NOMO-1 treated with dmso at 0.1 percent for 144 hours (cell line): ENCODE measurements at regions not wholly inside any gene's neighbourhood (a gene's known extent, or its start where the extent isn't known, plus 50 kb on each side); places are given as distances from the start of the nearest gene placed in this dataset.

Experiments
- DNase-seq: peaks from one replicate; lab custom pipeline; 2025; ENCODE audit not compliant: unreplicated experiment; lab: John Stamatoyannopoulos, UW

DNA sequence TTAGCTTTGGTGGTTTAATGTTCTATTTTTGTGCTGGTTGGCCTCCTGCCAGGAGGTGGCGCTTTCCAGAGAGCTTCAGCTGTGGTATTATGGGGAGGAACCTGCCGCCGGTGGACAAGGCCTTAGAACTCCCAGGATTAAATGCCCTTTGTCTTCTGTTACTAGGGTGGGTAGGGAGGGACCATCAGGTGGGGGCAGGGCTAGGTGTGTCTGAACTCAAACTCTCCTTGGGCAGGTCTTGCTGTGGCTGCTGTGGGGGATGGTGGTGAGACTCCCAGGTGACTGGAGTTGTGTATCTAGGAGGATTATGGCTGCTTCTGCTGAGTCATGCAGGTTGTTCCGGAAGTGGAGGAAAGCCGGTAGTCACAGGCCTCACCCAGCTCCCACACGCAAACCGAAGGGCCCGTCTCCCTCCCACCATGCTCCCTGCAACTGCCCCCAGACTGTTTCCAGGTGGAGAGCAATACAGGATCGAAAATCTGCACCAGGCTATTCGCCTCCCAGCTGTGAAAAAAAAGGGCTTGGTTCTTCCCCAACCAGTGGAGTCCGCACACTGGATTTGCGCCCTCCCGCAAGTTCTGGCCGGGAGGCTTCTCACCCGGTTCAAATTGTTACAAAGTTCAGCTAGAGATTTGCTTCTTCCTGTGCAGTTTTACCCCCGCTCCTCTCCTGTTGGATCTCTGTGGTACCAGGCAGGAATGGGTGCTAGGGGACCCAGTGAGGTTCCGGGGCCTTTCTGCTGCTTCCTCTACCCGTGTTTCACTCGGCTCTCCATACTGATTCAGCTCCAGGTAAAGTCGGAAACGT, 220.5 kb downstream of the CENPF start:
- DNase-seq = no peak

DNA sequence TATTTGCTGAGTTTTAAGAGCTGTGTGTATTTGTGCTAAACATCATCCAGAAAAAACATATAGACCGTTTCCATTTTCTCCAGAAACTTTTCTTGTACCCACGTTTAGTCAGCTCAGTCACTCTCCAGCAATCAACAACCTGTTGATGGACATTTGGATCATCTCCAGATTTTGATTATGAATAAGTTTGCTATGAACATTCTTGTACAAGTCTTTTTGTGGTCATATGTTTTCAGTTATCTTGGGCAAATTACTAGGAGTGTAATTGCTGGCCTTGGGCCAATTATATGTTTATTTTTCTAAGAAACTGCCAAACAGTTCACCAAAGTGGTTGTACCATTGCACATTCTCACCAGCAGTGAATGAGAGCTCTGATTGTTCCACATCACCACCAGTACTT, 221.8 kb downstream of the CENPF start:
- DNase-seq = no peak

DNA sequence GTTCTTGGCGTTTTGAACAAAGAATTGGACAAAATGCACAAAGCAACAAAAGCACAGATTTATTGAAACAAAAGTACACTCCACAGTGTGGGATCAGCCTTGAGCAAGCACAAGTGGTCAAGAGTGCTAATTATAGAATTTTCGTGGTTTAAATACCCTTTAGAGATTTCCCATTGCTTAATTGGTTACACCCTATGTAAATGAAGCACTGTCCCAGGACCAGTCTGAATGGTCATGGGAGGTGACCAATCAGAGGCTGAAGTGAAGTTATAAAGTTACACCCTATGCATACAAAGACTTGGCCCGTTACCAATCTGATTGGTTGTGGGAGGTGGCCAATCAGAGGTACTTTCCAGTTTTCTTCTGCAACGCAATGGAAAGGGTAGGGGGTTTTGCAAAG, 223.6 kb downstream of the CENPF start:
- no peak for DNase-seq

DNA sequence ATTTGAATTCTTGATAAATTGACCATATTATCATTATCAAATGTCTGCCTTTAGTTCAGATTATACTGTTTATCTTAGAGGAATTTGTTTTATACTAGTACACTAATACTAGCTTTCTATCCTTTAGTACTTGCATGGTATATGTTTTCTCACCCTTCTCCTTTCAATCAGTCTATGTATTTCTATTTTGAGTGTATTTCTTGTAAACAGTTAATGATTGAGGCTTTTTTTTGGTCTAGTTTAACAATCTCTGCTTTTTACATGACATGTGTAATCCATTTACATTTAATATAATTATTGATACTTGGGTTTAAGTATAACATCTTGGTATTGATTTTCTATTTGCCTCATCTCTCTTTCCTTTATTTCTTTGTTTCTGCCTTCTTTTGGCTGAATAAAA, 224.9 kb downstream of the CENPF start:
- DNase-seq = no peak

DNA sequence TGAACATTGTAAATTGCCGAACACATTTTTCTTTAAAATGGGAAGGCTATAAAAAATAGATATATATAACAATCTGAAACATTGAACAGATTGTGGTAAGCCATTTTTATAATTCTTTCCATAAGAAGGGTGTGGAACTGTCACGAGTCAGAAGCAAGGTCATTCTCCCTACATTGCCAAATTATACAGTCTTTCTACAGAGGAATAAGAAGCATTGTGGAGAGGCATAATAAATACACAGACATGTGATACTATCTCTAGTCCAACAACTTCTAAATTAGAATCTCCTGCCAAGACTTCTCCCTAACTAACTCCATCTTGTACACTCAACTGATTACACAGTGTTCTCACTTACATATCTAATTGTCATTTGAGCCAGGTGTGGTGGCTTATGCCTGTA, 227.9 kb downstream of the CENPF start:
- no peak for DNase-seq

DNA sequence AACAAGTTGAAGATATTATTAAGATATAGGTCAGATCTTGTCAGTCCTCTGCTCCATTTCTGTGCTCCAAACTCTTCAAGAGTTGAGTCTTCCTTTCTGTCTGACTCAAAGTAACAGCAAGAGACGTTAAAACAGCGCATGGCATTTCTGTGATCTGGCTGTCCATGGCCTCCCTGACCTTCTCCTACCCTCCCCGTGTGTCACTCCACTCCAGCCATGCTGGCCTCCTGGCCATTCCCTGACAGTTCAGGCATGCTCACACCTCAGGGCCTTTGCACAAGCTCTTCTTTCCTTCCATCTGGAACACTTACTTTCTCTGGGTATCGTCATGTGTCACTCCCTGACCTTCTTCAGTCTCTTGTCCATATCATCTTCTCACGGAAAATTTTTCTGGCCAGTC, 229.0 kb downstream of the CENPF start:
- DNase-seq = no peak

DNA sequence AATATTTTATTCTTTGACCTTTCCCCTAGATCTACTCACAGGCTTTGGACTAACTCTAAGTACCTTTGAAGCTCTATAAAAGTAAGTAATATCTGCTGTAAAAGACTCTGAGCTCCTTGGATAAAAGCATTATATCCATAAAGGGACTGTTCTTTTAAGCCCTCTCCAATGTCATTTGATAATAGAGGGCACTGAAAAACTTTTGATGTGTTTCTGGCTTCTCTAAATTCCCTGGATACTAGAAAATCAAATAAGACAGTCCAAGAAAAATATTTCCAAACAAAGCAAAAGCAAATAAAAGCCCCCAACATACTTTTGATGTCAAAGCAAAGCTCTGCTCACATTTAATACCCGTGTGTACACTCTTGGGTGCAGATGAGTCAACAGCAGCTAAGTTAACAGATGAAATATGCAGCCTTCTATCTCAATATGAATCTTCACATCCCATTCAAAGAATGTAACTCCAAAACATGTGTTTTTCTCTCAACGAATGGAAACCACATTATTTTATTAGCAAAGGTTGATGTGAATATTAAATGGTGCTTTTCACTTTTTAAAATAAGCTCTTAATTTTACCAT, 230.3 kb downstream of the CENPF start:
- DNase-seq = no peak

DNA sequence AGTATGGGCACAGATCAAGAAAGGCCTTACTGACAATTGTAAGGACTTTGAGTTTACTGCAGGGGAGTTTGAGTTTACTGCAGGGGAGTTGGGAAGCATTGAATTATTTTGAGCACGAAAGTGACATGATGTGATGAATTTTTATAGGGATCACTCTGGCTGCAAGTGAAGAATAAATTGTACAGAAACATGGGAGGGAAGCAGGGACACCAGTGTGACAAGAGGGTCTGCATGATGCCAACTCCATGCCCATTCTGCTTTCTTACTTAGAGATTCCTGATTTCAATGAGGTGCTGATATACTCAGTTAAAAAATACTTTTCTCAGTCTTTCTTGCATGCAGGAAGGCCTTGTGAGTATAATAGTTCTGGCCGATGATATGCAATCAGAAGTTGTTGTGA, 234.4 kb downstream of the CENPF start:
- no peak for DNase-seq

DNA sequence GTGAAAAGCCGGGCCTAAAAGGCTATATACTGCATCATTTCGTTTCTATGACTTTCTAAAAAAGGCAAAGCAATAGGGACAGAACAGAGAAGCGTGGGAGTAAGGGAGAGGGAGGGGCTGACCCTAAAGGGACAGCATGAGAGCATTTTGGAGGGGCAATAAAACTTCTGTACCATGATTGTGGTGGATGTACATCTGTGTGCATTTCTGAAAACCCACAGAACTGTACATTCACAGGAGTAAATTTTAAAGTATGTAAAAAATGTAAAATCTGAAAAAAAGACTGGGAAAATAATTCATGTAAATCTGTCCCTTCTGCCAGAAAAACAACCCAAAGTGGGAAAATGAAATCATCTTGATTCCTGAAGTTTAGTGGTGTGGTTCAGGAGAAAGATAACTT, 235.4 kb downstream of the CENPF start:
- DNase-seq = no peak

DNA sequence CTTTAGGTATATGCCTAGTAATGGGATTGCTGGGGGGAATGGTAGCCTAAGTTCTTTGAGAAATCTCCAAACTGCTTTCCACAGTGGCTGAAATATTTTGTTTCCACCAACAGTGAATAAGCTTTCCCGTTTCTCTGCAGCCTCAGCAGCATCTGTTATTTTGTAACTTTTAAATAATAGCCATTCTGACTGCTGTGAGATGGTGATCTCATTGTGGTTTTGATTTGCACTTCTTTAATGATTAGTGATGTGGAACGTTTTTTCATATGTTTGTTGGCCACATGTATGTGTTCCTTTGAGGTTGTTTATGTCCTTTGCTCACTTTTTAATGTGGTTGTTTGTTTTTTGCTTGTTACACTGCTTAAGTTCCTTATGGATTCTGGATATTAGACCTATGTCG, 237.4 kb downstream of the CENPF start:
- no peak for DNase-seq

DNA sequence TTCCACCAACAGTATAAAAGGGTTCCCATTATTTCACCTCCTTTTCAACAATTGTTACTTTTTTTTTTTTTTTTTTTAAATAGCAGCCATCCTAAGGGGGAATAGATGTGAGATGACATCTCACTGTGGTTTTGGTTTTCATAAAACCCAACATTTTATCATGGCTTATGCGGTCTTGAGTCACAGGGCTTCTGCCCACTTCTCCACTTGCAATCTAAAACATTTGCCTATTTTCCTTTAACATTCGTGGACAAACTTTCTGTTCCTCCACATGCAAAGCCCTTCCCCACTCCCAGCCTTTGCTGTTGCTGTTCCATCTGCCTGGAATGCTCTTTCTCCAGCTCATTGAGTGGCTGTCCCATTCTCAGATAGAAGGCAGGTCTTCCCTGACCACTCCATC, 239.7 kb upstream of the KCNK2 start:
- DNase-seq = no peak

DNA sequence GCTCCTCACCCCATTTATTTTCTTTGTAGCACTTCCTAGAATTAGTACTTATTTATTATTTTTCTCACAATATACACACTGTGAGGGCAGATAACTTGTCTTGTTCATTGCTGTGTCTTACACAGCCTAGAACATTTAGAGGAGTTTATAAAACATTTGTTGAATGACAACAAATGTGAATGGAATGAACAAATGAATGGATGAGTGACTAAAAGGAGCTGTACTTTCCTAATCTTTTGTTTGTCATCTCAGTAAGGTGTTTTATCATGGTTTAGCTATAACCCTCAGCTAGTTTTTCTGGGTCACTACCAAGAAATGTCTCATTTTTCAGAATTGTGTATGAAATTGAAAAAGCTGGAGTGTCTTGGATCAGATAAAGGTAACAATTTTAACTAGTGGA, 239.3 kb upstream of the KCNK2 start:
- DNase-seq = no peak

DNA sequence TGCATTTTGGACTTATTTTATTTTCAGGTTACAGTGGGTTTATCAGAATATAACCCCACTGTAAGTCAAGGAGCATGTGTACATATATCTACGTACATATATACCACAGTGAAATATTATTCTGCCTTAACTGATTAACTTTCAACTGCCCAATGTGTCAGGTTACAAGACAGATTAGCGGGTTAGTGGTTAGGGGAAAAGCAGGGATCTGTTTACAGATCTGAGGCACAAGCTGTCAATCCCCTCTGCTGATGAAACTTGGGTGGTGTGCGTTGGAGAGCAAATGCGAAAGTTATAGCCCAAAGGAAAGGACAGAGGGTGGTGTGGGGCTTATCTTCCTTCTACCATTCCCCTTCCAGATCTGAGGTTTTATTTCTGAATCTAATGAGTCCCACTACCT, 238.2 kb upstream of the KCNK2 start:
- DNase-seq = no peak

DNA sequence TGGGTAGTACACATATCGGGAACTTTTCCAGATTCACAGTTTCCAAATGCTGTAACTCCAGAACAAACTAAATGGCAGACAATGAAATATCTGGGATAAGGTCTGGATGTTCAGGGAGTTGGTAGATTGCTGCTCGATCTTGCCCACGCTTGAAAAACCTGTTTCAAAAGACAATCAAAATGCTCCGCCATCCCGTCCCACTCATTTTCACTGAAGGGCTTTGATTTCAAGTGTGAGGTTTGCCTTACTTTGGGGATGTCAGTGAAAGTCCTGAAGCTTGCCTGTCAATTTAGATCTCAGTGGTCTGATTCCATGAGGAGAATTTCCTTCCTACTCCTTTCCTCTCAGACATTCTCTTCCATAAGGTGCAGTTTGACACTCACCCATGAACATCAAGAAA, 236.3 kb upstream of the KCNK2 start:
- no peak for DNase-seq

DNA sequence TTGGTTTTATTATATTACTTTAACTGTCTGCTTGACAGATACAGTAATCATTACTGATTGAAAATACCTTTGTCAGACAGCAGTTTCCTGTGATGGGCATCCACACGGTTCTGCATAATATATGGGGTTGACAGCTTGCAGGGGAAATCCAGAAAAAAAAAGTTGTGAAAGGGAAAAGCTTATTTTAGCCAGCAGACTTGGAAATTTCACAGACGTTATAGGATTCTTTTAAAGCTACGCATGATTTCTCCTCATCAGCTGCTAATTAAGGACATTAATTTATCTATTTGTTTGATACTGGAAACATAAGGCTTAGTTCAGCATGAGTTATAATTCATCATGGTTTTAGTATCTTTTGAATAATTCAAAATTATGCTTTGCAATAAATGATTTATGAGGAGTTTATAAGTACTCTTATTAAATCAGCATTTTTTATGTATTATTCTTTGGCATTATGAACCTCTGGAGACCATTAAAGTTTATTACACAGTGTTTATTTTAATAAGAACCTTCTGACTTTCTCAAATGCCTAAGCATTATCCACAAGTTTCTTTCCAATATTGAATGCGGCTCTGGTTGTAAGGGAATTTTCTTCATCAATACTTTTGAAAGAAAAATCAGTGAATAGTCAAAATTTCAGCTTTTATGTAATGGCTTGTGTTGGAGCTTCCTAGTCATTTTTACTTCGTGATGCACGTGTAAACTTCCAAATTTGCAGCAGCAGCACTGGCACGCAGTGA, 235.3 kb upstream of the KCNK2 start:
- DNase-seq = no peak

DNA sequence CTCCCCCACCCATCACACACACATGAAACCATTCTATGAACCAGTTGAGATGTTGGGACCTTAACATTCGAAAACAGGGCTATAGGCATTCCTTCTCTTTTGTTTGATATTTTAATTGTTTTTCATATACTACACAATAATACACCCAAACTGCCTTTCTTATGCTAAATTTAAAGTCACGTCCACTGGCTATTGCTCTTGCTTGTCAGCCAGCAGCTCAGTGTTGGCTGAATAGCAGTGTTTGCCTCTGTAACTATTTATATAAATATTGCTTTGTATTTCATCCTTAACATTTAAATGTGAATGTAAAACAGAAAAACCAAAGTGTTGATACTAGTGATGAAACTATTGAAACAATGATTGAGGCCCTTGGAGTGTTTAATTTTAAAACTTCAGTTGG, 234.4 kb upstream of the KCNK2 start:
- DNase-seq = no peak

DNA sequence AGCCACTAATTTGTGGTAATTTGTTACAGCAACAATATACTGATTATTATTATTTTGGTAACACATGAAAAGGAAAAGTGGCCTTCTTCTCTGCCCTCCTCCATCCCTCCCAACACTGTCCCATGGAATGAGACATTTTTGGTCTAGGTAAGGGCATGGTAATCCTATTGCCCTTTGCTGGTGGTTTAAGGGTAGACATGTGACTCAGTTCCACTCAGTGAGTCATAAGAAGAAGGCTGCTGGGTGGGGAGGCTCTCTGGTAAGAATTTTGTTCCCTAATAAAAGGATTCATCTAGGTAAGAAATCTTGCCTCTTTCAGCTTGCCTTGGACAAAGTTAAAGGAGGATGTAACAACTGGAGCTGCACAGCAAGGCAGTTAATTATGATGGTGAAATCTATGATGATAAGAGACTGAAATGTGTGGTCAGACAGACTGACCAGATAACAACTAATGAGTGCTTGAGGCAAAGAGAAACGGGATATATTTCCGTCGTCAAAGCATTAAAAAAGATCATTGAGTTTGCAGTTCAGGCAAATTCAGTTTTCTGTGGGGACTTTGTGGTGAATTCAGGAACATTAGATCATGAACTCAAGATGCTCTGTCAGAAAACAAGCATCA, 232.0 kb upstream of the KCNK2 start:
- DNase-seq = no peak

DNA sequence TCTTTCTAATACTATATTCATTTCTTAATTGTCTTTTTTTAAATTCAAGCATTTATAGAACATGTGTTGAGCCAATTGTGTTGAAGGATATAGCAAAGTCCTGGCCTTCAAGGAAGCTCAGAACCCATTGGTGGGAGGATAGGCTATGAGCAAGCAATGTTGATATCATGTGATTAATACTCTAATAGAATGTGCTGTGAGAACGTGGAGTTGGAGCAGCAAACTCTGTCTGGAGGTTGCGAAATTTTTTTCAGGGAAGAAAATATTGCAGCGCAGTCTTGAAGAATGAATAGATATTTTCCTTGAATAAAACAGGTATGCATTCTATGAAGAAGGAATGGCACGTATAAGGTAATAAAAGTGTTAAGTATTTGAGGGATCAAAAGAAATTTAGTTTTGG, 229.2 kb upstream of the KCNK2 start:
- DNase-seq = no peak

DNA sequence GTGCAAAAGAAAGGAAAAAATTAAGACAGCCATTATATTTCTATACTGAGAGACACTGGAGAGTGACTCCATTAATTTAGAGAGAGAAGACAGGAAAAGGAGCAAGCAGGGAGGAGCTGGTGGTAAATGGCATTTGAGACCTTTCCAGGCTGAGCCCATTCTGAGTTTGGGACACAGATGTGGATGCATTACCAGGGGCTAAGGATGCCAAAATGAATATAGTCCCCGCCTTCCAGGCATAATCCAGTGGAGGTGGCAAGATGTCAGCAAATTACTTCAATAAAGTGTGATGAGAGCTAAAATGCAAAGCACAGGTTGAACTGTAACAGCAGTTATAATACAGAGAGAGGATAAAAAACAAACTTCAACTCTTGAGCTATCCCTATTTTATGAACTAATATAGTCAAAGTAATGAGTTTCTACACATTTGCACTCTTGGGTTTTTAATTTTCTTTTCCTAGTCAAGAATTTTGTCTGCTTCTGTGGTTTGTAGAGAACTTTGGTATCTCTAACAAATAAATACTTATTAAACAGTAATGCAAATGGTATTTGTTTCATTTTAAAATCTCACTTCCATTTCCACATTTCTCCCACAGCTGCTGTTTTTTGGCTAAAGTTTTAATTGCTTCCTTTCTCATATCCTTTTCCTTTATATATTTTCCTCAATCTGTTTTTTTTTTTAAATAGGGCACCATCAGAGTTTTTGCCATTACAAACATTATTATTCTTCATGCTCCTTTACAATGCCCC, 228.2 kb upstream of the KCNK2 start:
- DNase-seq = no peak

DNA sequence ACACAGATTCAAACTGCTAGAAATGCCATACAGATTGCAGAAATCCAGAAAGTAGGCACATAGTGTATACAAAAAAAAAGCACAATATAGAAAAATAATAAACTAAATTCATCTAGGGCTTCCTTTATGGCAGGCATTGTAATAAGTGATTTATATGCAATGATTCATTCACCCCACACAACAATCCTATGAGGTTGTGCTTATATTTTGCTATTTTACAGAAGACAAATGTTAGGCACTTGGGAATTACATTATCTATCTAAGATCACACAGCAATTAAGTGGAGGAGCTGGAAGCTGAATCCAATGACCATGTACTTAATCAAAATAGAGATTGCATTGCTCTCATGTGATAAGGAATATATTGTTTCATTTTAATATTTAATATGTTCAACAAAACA, 225.7 kb upstream of the KCNK2 start:
- no peak for DNase-seq

DNA sequence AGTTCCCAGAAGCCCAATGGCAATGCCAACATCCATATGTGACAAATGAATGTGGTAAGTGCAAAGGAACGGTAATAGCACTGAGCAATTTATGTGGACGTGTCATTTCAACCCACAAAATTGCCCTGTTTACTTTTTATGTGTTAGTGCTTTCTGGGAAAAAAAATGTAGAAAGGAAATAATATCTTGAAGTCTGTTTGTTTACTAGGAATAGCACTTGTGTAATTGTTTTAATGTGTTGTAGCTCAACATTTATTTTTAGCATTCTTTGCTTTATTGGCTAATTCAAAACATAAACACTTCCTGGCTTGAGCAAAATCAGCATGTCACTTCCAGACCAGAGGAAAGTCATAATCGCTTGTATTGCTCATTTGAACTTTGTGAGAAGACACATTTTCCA, 224.8 kb upstream of the KCNK2 start:
- no peak for DNase-seq
